C4-2B (cell line): ENCODE measurements at regions not wholly inside any gene's neighbourhood (a gene's known extent, or its start where the extent isn't known, plus 50 kb on each side); places are given as distances from the start of the nearest gene placed in this dataset.
"Not testable (repeated sequence)": the region's sequence is repeated elsewhere in the genome, so short reads cannot be mapped to it uniquely, and the experiment has no call there.

ENCODE experiments used
- CTCF ChIP-seq: fragments of 450-650 bp; conservative IDR thresholded peaks from 2 replicates; pipeline ENCODE4 v1.5.1; 2017; ENCODE audit warnings: mild to moderate bottlenecking
- ZFX ChIP-seq: fragments of 450-650 bp; IDR thresholded peaks from 2 replicates; pipeline ENCODE4 v1.6.1; 2017

GRCh38 chr14:51598924-51599600 is 52.6 kb upstream of the FRMD6 start:
- TF ChIP-seq CTCF, ZFX: not testable (repeated sequence)
